K562 (cell line): ENCODE measurements at regions not wholly inside any gene's neighbourhood (a gene's known extent, or its start where the extent isn't known, plus 50 kb on each side); places are given as distances from the start of the nearest gene placed in this dataset.
"Not testable (repeated sequence)": the region's sequence is repeated elsewhere in the genome, so short reads cannot be mapped to it uniquely, and the experiment has no call there.

Source experiments
- ATAC-seq: fragments of 200-7000 bp; cut with Tn5 transposase; 3 replicates; pipeline ENCODE4 v1.9.1; 2020; ENCODE audit warnings: moderate library complexity
- BruUV-seq: library from RNA; stranded (reverse); fragments of 400-500 nt; replicated peaks from 2 replicates; lab custom pipeline; 2021; lab: Mats Ljungman, UMichigan
- CTCF ChIA-PET: fragments of 300-600 bp; formaldehyde crosslinking; extraction: SDS; loops from one replicate; lab custom pipeline; 2021; ENCODE audit warnings: low intra/inter-chr PET ratio; lab: Yijun Ruan, JAX
- POLR2A ChIA-PET: fragments of 300-600, 350-650 bp; sonication (Branson Sonifier 250); formaldehyde crosslinking; extraction: SDS; loops from one replicate; lab custom pipeline; 2021; ENCODE audit warnings: antibody characterized with exemption, inconsistent platforms; lab: Yijun Ruan, JAX
- DNase-seq, 4 experiments: peaks; one replicate each; pipeline versions ENCODE4 v3.0.0 to v3.0.0-alpha.2; 2011 to 2018; ENCODE audit warnings: low spot score in 3 of 4, mixed read lengths in 3 of 4; ENCODE audit errors: extremely low read depth in 1 of 4
- FAIRE-seq: peaks from 2 replicates; lab custom pipeline; 2011; peaks lifted over from hg19 to GRCh38; lab: Jason Lieb, UNC
- H2AFZ ChIP-seq: 2 replicates; pipeline ENCODE4 v1.6.0; 2011; ENCODE audit warnings: low read depth, low read length, control low read depth, inconsistent platforms
- H3K27ac ChIP-seq: fragments of 200-600 bp; 3 replicates; pipeline ENCODE4 v1.8.0; 2011; ENCODE audit warnings: low read depth, mild to moderate bottlenecking, control low read depth, inconsistent platforms, low read length, moderate library complexity, mixed read lengths; ENCODE audit errors: extremely low read depth
- H3K27me3 ChIP-seq, 2 experiments: fragments of 300-600 bp in 1 of 2; 2 replicates in 1 of 2; 3 replicates in 1 of 2; pipeline versions ENCODE4 v1.6.0 to v1.8.0; 2011; ENCODE audit warnings: inconsistent platforms in 2 of 2, low read length in 2 of 2, mild to moderate bottlenecking in 1 of 2, mixed read lengths in 1 of 2, moderate library complexity in 1 of 2; ENCODE audit not compliant: control insufficient read depth in 2 of 2, insufficient read depth in 2 of 2
- H3K36me3 ChIP-seq: fragments of 300-600 bp; 3 replicates; pipeline ENCODE4 v1.8.0; 2011; ENCODE audit warnings: mild to moderate bottlenecking, low read length, inconsistent platforms; ENCODE audit not compliant: control insufficient read depth, insufficient read depth
- H3K4me1 ChIP-seq, 2 experiments: fragments of 200-600 bp in 1 of 2; replicated peaks in 1 of 2; 2 replicates in 1 of 2; 3 replicates in 1 of 2; pipeline versions ENCODE4 v1.5.1 to v1.8.0; 2011; ENCODE audit warnings: inconsistent platforms in 2 of 2, low read length in 2 of 2, mild to moderate bottlenecking in 1 of 2, mixed read lengths in 1 of 2, moderate library complexity in 1 of 2; ENCODE audit not compliant: control insufficient read depth in 2 of 2, insufficient read depth in 2 of 2
- H3K4me2 ChIP-seq: 2 replicates; pipeline ENCODE4 v1.6.1; 2011; ENCODE audit warnings: low read length, control low read depth, inconsistent platforms, mixed read lengths; ENCODE audit not compliant: insufficient read depth
- H3K4me3 ChIP-seq: fragments of 200-600 bp; sonication (generic), shearing (Covaris generic); 2 replicates; pipeline ENCODE4 v1.5.1; 2016; ENCODE audit warnings: control low read depth, inconsistent platforms
- H3K79me2 ChIP-seq: fragments of 200-600 bp; 3 replicates; pipeline ENCODE4 v1.8.0; 2011; ENCODE audit warnings: low read length, inconsistent platforms; ENCODE audit not compliant: control insufficient read depth, insufficient read depth
- H3K9ac ChIP-seq, 2 experiments: 2 replicates each; pipeline versions ENCODE4 v1.6.0 to v1.6.1; 2011; ENCODE audit warnings: low read depth in 2 of 2, low read length in 2 of 2, control low read depth in 1 of 2, inconsistent platforms in 1 of 2, mild to moderate bottlenecking in 1 of 2, mixed read lengths in 1 of 2; ENCODE audit not compliant: insufficient read depth in 1 of 2
- H3K9me1 ChIP-seq: one replicate; pipeline ENCODE4 v1.6.0; 2011; ENCODE audit warnings: inconsistent platforms, mild to moderate bottlenecking, low read length, moderate library complexity; ENCODE audit not compliant: control insufficient read depth, insufficient read depth
- H3K9me3 ChIP-seq: replicated peaks from 2 replicates; pipeline ENCODE4 v1.5.1; 2011; ENCODE audit warnings: low read depth, low read length, inconsistent platforms; ENCODE audit not compliant: control insufficient read depth, insufficient read depth
- H4K20me1 ChIP-seq: replicated peaks from 2 replicates; pipeline ENCODE4 v1.6.1; 2011; ENCODE audit warnings: low read length, inconsistent platforms, mixed read lengths; ENCODE audit not compliant: control insufficient read depth, insufficient read depth
- L3MBTL2 ChIP-seq: fragments of 450-650 bp; IDR thresholded peaks from 2 replicates; pipeline ENCODE4 v1.6.1; 2016; ENCODE audit warnings: mild to moderate bottlenecking, moderate library complexity
- WGBS: fragments of 100-300 bp; shearing (Covaris generic); methylation state at CpG from one replicate; pipeline ENCODE4 v1.1.6; 2016; ENCODE audit warnings: low coverage, mixed read lengths; ENCODE audit not compliant: insufficient coverage; ENCODE audit errors: missing lambda C conversion rate; 5-methylcytosine and 5-hydroxymethylcytosine counted together
- in situ Hi-C: fragments of 300-500 bp; cut with MboI; formaldehyde crosslinking; loops from 4 replicates; pipeline ENCODE4 v1.15.0; 2018; ENCODE audit warnings: inconsistent platforms, mixed read lengths
- intact Hi-C: fragments of 100-400 bp; cut with micrococcal nuclease; formaldehyde crosslinking; loops from 2 replicates; pipeline ENCODE4 v1.14.2; 2022
- TF ChIP-seq, protein P1 (sequence below), 3 experiments: IDR thresholded peaks in 2 of 3; conservative IDR thresholded peaks in 1 of 3; 2 replicates each; pipeline ENCODE4 v1.5.1; 2011 to 2012; ENCODE audit warnings: low read length in 3 of 3, mild to moderate bottlenecking in 3 of 3, control low read depth in 2 of 3, improper control_type of control experiment in 1 of 3, inconsistent platforms in 1 of 3, low read depth in 1 of 3, mixed read lengths in 1 of 3, moderate library complexity in 1 of 3; ENCODE audit not compliant: insufficient read depth in 2 of 3

DNA sequence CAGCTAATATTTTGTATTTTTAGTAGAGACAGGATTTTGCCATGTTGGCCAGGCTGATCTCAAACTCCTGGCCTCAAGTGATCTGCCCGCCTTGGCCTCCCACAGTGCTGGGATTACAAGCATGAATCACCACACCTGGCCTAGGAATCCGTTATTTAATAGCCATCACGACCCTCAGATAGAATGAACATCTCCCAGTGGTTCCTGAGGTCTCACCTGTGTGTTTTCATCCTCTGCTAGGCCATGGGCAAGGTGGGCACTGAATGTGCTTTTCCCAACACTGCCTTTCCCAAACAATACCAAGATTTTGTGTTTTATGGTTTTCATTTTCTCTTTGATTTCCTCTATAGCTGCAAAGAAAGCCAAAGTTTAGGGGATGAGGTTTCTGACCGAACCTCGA, 92.2 kb upstream of the SLC25A48 start:
- DNase-seq, H3K4me1 ChIP-seq, intact Hi-C loops, ATAC-seq, H3K27ac ChIP-seq, H3K79me2 ChIP-seq, H3K9ac ChIP-seq, H3K4me2 ChIP-seq, H3K27me3 ChIP-seq, H2AFZ ChIP-seq, FAIRE-seq, POLR2A ChIA-PET, CTCF ChIA-PET, BruUV-seq, H3K4me3 ChIP-seq, H3K9me3 ChIP-seq, H3K9me1 ChIP-seq, H3K36me3 ChIP-seq, in situ Hi-C loops: not testable (repeated sequence)
- 0% methylated on average over 5 of the region's 5 CpGs for WGBS
- H4K20me1 ChIP-seq: 0 out of 2 replicates have a peak, but pooled peaks cover 11% of the 10 kb centered on the region

DNA sequence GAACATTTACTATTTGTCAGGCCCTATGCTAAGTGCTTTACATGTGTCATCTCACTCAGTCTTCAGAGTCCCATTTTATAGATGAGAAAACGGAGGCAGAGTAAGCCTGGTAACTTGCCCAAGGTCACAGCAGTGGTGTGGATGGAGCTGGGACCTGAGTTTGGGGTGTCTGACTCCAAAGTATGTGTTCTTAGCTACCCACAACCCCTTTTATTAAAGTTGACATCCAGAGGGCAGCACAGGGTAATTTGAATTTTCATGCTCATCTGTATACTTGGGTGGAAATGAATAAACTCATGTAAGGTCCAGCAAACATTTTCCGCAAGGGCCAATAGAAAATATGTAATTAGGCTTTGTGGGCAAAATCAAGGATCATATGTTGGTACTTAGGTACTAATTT, 93.4 kb upstream of the SLC25A48 start:
- DNase-seq (no peak), FAIRE-seq (no peak)
- intact Hi-C loops: no loop called here

More for the DNA sequence above, 93.4 kb upstream of the SLC25A48 start:
- Histone ChIP-seq H4K20me1 (0 out of 2 replicates have a peak, but pooled peaks cover 11% of the 10 kb centered on the region), H3K4me2 (no peak overlapping the region), H3K27ac (no peak overlapping the region), H2AFZ (no peak overlapping the region), H3K4me3 (no peak overlapping the region), H3K9me1 (no peaks in the 10 kb centered on the region), H3K36me3 (no peaks in the 10 kb centered on the region), H3K27me3 (peaks cover 0 to 11% of the 10 kb centered on the region in 2 experiments; a peak in 3 of 5 replicates), H3K79me2 (no peaks in the 10 kb centered on the region), H3K4me1 (no peaks in the 10 kb centered on the region; a peak in 1 of 5 replicates), H3K9ac (no peak overlapping the region), H3K9me3 (no peaks in the 10 kb centered on the region)
- in situ Hi-C loops: no loop called here
- 4% methylated on average over 2 of the region's 2 CpGs for WGBS
- ChIA-PET POLR2A (no interaction called here), CTCF (no interaction called here)
- BruUV-seq: no TSS peak
- no peak for ATAC-seq
- TF ChIP-seq L3MBTL2: no peak
- TF ChIP-seq, protein P1, sequence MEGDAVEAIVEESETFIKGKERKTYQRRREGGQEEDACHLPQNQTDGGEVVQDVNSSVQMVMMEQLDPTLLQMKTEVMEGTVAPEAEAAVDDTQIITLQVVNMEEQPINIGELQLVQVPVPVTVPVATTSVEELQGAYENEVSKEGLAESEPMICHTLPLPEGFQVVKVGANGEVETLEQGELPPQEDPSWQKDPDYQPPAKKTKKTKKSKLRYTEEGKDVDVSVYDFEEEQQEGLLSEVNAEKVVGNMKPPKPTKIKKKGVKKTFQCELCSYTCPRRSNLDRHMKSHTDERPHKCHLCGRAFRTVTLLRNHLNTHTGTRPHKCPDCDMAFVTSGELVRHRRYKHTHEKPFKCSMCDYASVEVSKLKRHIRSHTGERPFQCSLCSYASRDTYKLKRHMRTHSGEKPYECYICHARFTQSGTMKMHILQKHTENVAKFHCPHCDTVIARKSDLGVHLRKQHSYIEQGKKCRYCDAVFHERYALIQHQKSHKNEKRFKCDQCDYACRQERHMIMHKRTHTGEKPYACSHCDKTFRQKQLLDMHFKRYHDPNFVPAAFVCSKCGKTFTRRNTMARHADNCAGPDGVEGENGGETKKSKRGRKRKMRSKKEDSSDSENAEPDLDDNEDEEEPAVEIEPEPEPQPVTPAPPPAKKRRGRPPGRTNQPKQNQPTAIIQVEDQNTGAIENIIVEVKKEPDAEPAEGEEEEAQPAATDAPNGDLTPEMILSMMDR (IDR thresholded peaks at IDR 0.05 in 2 of 3, conservative IDR thresholded peaks at IDR 0.05 in 1 of 3; ENCODE audit: insufficient read depth in 2 of 3, low read depth in 1 of 3, low read length in 3 of 3): peak in 1 of 3 experiments; percentile 12; a peak in 1 of 6 replicates
